ENCODE measurements at regions not wholly inside any gene's neighbourhood (a gene's known extent, or its start where the extent isn't known, plus 50 kb on each side); places are given as distances from the start of the nearest gene placed in this dataset.

DNA sequence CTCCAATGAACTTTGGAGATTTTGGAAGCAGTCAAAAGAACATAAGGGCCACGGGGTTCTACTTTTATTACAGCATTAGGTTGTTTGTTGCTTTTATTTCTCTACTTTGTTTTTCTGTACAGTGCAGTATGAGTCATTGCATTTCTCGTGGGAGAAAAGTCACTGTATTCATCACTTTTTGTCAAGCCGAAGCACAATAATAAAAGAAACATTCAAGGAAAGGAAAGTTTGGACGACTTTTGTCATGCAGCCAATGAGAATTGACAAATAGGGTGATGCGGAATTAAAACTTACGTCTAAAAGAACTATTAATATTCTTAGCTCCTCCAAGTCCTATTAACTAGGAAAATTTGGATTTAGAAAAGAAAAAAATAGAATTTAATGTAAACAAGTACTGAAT is 209.9 kb downstream of the TMEM182 start:
- ATAC-seq (no peak), DNase-seq (ENCODE audit: low spot score) (no peak), FAIRE-seq (no peak)
- H3K79me2 ChIP-seq (ENCODE audit: insufficient read depth, low read length), result no peaks in the 10 kb centered on the region
- no peak overlapping the region for H3K9ac ChIP-seq (ENCODE audit: insufficient read depth, low read depth, low read length)
- intact Hi-C loops (cut with micrococcal nuclease; ENCODE audit: unreplicated experiment) (no loop called here), in situ Hi-C loops (cut with HindIII; ENCODE audit: extremely low pct_ligation_motif_present, low pct_unique_long_range_greater_than_20kb) (no loop called here)
- ChIA-PET POLR2A (no interaction called here), CTCF (ENCODE audit: low intra/inter-chr PET ratio, low total read pairs) (no interaction called here)
- no peaks in the 10 kb centered on the region for H3K9me3 ChIP-seq (ENCODE audit: low read length)
- H3K4me3 ChIP-seq (replicated peaks in 1 of 3; ENCODE audit: insufficient read depth in 1 of 3, low read depth in 2 of 3, low read length in 3 of 3), result no peak overlapping the region
- 43% methylated on average over 6 of the region's 6 CpGs for WGBS (ENCODE audit: low lambda C conversion rate)
- H3K27ac ChIP-seq (ENCODE audit: extremely low read length, insufficient read depth, low read length), result no peak overlapping the region
- no peaks in the 10 kb centered on the region for H4K20me1 ChIP-seq (ENCODE audit: insufficient read depth, low read length)
- H3K4me1 ChIP-seq (ENCODE audit: insufficient read depth, low read length), result no peaks in the 10 kb centered on the region
- no peak overlapping the region for H3K4me2 ChIP-seq (ENCODE audit: low read depth, low read length)
- H3K27me3 ChIP-seq (ENCODE audit: control insufficient read depth in 1 of 2, insufficient read depth in 2 of 2, low read length in 2 of 2), result 0 out of 5 replicates have a peak, but pooled peaks cover 0 to 4% of the 10 kb centered on the region in 2 experiments
- no TSS peak for BruUV-seq (replicated peaks)
- H3K36me3 ChIP-seq (replicated peaks in 1 of 2; ENCODE audit: control insufficient read depth in 1 of 2, insufficient read depth in 2 of 2, low read length in 2 of 2), result no peaks in the 10 kb centered on the region
- H2AFZ ChIP-seq (ENCODE audit: low read length), result no peak overlapping the region
- TF ChIP-seq, protein P1, sequence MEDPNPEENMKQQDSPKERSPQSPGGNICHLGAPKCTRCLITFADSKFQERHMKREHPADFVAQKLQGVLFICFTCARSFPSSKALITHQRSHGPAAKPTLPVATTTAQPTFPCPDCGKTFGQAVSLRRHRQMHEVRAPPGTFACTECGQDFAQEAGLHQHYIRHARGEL (CRISPR knock-in tag; IDR thresholded peaks at IDR 0.05), result no peak
- TF ChIP-seq TMF1 (CRISPR knock-in tag; IDR thresholded peaks at IDR 0.05; ENCODE audit: low read depth) (no peak), ZBTB1 (CRISPR knock-in tag; IDR thresholded peaks at IDR 0.05; ENCODE audit: borderline replicate concordance) (no peak), ZNF281 (CRISPR knock-in tag; IDR thresholded peaks at IDR 0.05; ENCODE audit: borderline replicate concordance) (no peak), ZNF503 (CRISPR knock-in tag; IDR thresholded peaks at IDR 0.05) (no peak), ZNF510 (CRISPR knock-in tag; IDR thresholded peaks at IDR 0.05; ENCODE audit: low read depth) (no peak), ELF1 (CRISPR knock-in tag; IDR thresholded peaks at IDR 0.05) (no peak), ELF4 (CRISPR knock-in tag; IDR thresholded peaks at IDR 0.05; ENCODE audit: borderline replicate concordance) (no peak), NPAS2 (CRISPR knock-in tag; IDR thresholded peaks at IDR 0.05; ENCODE audit: borderline replicate concordance) (no peak), MTA3 (CRISPR knock-in tag; IDR thresholded peaks at IDR 0.05) (no peak), NR0B2 (CRISPR knock-in tag; IDR thresholded peaks at IDR 0.05) (no peak), HNRNPLL (IDR thresholded peaks at IDR 0.05; ENCODE audit: low read depth, low read length, poor library complexity, severe bottlenecking) (no peak)
- TF ChIP-seq, protein P2, sequence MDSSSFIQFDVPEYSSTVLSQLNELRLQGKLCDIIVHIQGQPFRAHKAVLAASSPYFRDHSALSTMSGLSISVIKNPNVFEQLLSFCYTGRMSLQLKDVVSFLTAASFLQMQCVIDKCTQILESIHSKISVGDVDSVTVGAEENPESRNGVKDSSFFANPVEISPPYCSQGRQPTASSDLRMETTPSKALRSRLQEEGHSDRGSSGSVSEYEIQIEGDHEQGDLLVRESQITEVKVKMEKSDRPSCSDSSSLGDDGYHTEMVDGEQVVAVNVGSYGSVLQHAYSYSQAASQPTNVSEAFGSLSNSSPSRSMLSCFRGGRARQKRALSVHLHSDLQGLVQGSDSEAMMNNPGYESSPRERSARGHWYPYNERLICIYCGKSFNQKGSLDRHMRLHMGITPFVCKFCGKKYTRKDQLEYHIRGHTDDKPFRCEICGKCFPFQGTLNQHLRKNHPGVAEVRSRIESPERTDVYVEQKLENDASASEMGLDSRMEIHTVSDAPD (CRISPR knock-in tag; IDR thresholded peaks at IDR 0.05), result no peak
- TF ChIP-seq, protein P3, sequence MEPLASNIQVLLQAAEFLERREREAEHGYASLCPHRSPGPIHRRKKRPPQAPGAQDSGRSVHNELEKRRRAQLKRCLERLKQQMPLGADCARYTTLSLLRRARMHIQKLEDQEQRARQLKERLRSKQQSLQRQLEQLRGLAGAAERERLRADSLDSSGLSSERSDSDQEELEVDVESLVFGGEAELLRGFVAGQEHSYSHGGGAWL (CRISPR knock-in tag; IDR thresholded peaks at IDR 0.05), result no peak
- TF ChIP-seq, protein P4, sequence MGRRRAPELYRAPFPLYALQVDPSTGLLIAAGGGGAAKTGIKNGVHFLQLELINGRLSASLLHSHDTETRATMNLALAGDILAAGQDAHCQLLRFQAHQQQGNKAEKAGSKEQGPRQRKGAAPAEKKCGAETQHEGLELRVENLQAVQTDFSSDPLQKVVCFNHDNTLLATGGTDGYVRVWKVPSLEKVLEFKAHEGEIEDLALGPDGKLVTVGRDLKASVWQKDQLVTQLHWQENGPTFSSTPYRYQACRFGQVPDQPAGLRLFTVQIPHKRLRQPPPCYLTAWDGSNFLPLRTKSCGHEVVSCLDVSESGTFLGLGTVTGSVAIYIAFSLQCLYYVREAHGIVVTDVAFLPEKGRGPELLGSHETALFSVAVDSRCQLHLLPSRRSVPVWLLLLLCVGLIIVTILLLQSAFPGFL (CRISPR knock-in tag; IDR thresholded peaks at IDR 0.05), result no peak
